Mesenchymal stem cell (in vitro differentiated cells and primary cell): ENCODE measurements at regions not wholly inside any gene's neighbourhood (a gene's known extent, or its start where the extent isn't known, plus 50 kb on each side); places are given as distances from the start of the nearest gene placed in this dataset.

Experiments used
- DNase-seq: peaks from one replicate; pipeline ENCODE4 v3.0.0-alpha.2; 2013
- H2AFZ ChIP-seq: one replicate; pipeline ENCODE4 v1.6.1; 2013; ENCODE audit warnings: low read depth, mild to moderate bottlenecking, control low read depth, inconsistent platforms, low read length, moderate library complexity
- H2AK5ac ChIP-seq: 2 replicates; pipeline ENCODE4 v1.6.1; 2013; ENCODE audit warnings: low read length, moderate library complexity, mild to moderate bottlenecking, inconsistent platforms; ENCODE audit not compliant: severe bottlenecking
- H2BK120ac ChIP-seq: one replicate; pipeline ENCODE4 v1.6.1; 2013; ENCODE audit warnings: low read depth, mild to moderate bottlenecking, inconsistent platforms, low read length, moderate library complexity
- H2BK12ac ChIP-seq, 2 experiments: one replicate each; pipeline ENCODE4 v1.6.1; 2013; ENCODE audit warnings: inconsistent platforms in 2 of 2, low read length in 2 of 2, mild to moderate bottlenecking in 2 of 2, moderate library complexity in 2 of 2, control low read depth in 1 of 2
- H2BK15ac ChIP-seq: one replicate; pipeline ENCODE4 v1.6.1; 2013; ENCODE audit warnings: mild to moderate bottlenecking, low read depth, inconsistent platforms; ENCODE audit not compliant: poor library complexity, severe bottlenecking
- H2BK5ac ChIP-seq: 2 replicates; pipeline ENCODE4 v1.6.1; 2013; ENCODE audit warnings: low read depth, mild to moderate bottlenecking, low read length, control low read depth, inconsistent platforms; ENCODE audit not compliant: poor library complexity, severe bottlenecking
- H3K14ac ChIP-seq, 2 experiments: one replicate each; pipeline ENCODE4 v1.6.1; 2013; ENCODE audit warnings: inconsistent platforms in 2 of 2, low read length in 2 of 2, control low read depth in 1 of 2, mild to moderate bottlenecking in 1 of 2, moderate library complexity in 1 of 2
- H3K18ac ChIP-seq, 2 experiments: one replicate each; pipeline ENCODE4 v1.6.1; 2013; ENCODE audit warnings: inconsistent platforms in 2 of 2, low read length in 2 of 2, control low read depth in 1 of 2, low read depth in 1 of 2, mild to moderate bottlenecking in 1 of 2
- H3K23ac ChIP-seq, 2 experiments: one replicate each; pipeline ENCODE4 v1.6.1; 2013; ENCODE audit warnings: inconsistent platforms in 2 of 2, low read length in 2 of 2, mild to moderate bottlenecking in 2 of 2, moderate library complexity in 2 of 2, control low read depth in 1 of 2
- H3K27ac ChIP-seq: 2 replicates; pipeline ENCODE4 v1.5.1; 2013; ENCODE audit warnings: mild to moderate bottlenecking, moderate library complexity, low read length, control low read depth, inconsistent platforms; ENCODE audit not compliant: poor library complexity, severe bottlenecking
- H3K27me3 ChIP-seq, 2 experiments: 2 replicates each; pipeline versions ENCODE4 v1.6.1 to v1.7.0; 2013; ENCODE audit warnings: low read length in 2 of 2, mild to moderate bottlenecking in 2 of 2, moderate library complexity in 2 of 2, control low read depth in 1 of 2, inconsistent platforms in 1 of 2; ENCODE audit not compliant: control insufficient read depth in 1 of 2, insufficient read depth in 1 of 2
- H3K36me3 ChIP-seq, 2 experiments: 2 replicates each; pipeline versions ENCODE4 v1.6.1 to v1.7.0; 2013; ENCODE audit warnings: low read length in 2 of 2, control low read depth in 1 of 2, inconsistent platforms in 1 of 2, low read depth in 1 of 2, mild to moderate bottlenecking in 1 of 2; ENCODE audit not compliant: insufficient read depth in 2 of 2, control insufficient read depth in 1 of 2
- H3K4ac ChIP-seq, 2 experiments: one replicate each; pipeline ENCODE4 v1.6.1; 2013; ENCODE audit warnings: inconsistent platforms in 2 of 2, low read length in 2 of 2, mild to moderate bottlenecking in 2 of 2, moderate library complexity in 2 of 2, control low read depth in 1 of 2, low read depth in 1 of 2
- H3K4me1 ChIP-seq: 2 replicates; pipeline ENCODE4 v1.6.1; 2013; ENCODE audit warnings: low read depth, low read length, control low read depth; ENCODE audit not compliant: control insufficient read depth, insufficient read depth
- H3K4me2 ChIP-seq: 2 replicates; pipeline ENCODE4 v1.6.1; 2013; ENCODE audit warnings: low read length, mild to moderate bottlenecking, inconsistent platforms; ENCODE audit not compliant: poor library complexity, severe bottlenecking
- H3K4me3 ChIP-seq, 2 experiments: 2 replicates each; pipeline versions ENCODE4 v1.5.1 to v1.7.0; 2013; ENCODE audit warnings: low read length in 2 of 2, mild to moderate bottlenecking in 2 of 2, control low read depth in 1 of 2, low read depth in 1 of 2; ENCODE audit not compliant: insufficient read depth in 1 of 2
- H3K79me1 ChIP-seq: replicated peaks from 2 replicates; pipeline ENCODE4 v1.6.1; 2013; ENCODE audit warnings: mild to moderate bottlenecking, control low read depth, low read length, inconsistent platforms; ENCODE audit not compliant: poor library complexity, severe bottlenecking
- H3K9ac ChIP-seq: 2 replicates; pipeline ENCODE4 v1.7.0; 2013; ENCODE audit warnings: mild to moderate bottlenecking, low read length, moderate library complexity
- H3K9me3 ChIP-seq: 2 replicates; pipeline ENCODE4 v1.7.0; 2013; ENCODE audit warnings: mild to moderate bottlenecking, low read length; ENCODE audit not compliant: control insufficient read depth
- H4K8ac ChIP-seq: one replicate; pipeline ENCODE4 v1.6.1; 2013; ENCODE audit warnings: inconsistent platforms, mild to moderate bottlenecking, low read length, moderate library complexity
- H4K91ac ChIP-seq: one replicate; pipeline ENCODE4 v1.6.1; 2013; ENCODE audit warnings: mild to moderate bottlenecking, low read length, inconsistent platforms
- WGBS: methylation state at CpG from one replicate; pipeline ENCODE4 v1.1.7; 2013; ENCODE audit warnings: mixed read lengths; 5-methylcytosine and 5-hydroxymethylcytosine counted together

GRCh38 chr1:3986686-3987218, 86.7 kb upstream of the C1orf174 start:
- Histone ChIP-seq H4K8ac (no peak overlapping the region), H3K79me1 (no peaks in the 10 kb centered on the region), H3K9ac (no peak overlapping the region), H3K14ac (no peak overlapping the region), H3K23ac (no peak overlapping the region), H4K91ac (no peak overlapping the region), H3K27ac (no peak overlapping the region), H3K9me3 (peaks cover 10% of the 10 kb centered on the region), H2AFZ (no peak overlapping the region), H3K4me3 (no peak overlapping the region), H3K4me2 (no peak overlapping the region), H2BK15ac (no peak overlapping the region), H2BK12ac (no peak overlapping the region), H3K4ac (no peak overlapping the region), H3K4me1 (no peaks in the 10 kb centered on the region), H2AK5ac (no peak overlapping the region), H2BK120ac (no peak overlapping the region), H3K36me3 (no peaks in the 10 kb centered on the region), H2BK5ac (no peak overlapping the region), H3K27me3 (no peaks in the 10 kb centered on the region), H3K18ac (no peak overlapping the region)
- 72% methylated on average over 13 of the region's 13 CpGs for WGBS
- no peak for DNase-seq

- H3K18ac ChIP-seq = no peak overlapping the region
- peaks cover 10% of the 10 kb centered on the region for H3K9me3 ChIP-seq
- no peak overlapping the region for H4K91ac ChIP-seq
- no peak overlapping the region for H2BK12ac ChIP-seq
- H3K4me3 ChIP-seq = no peak overlapping the region
- no peak overlapping the region for H2AFZ ChIP-seq
- H4K8ac ChIP-seq = no peak overlapping the region
- no peak overlapping the region for H3K27ac ChIP-seq
- H2BK5ac ChIP-seq = no peak overlapping the region
- no peak overlapping the region for H3K9ac ChIP-seq
- H2AK5ac ChIP-seq = no peak overlapping the region
- H3K79me1 ChIP-seq = no peaks in the 10 kb centered on the region
- no peaks in the 10 kb centered on the region for H3K27me3 ChIP-seq
- H3K23ac ChIP-seq = no peak overlapping the region
- no peak overlapping the region for H2BK15ac ChIP-seq
- DNase-seq = no peak
- no peak overlapping the region for H3K4me2 ChIP-seq
- no peaks in the 10 kb centered on the region for H3K4me1 ChIP-seq
- H3K36me3 ChIP-seq = no peaks in the 10 kb centered on the region
- H3K4ac ChIP-seq = no peak overlapping the region
- no peak overlapping the region for H2BK120ac ChIP-seq
- no peak overlapping the region for H3K14ac ChIP-seq
- WGBS = no CpG with 5 or more reads among the region's 2 CpGs
Measured at GRCh38 chr1:3987669-3988235, 87.7 kb upstream of the C1orf174 start.

GRCh38 chr1:3988431-3988830, 88.4 kb upstream of the C1orf174 start:
- 83% methylated on average over 7 of the region's 7 CpGs for WGBS

GRCh38 chr1:3989465-3989864, 89.4 kb upstream of the C1orf174 start:
- WGBS = 90% methylated on average over 2 of the region's 2 CpGs
- peaks cover 10% of the 10 kb centered on the region for H3K9me3 ChIP-seq
- no peaks in the 10 kb centered on the region for H3K36me3 ChIP-seq

More at GRCh38 chr1:3988431-3988830, 88.4 kb upstream of the C1orf174 start:
- no peak overlapping the region for H3K4ac ChIP-seq
- H3K4me1 ChIP-seq = no peaks in the 10 kb centered on the region
- H3K4me3 ChIP-seq = no peak overlapping the region
- H3K9me3 ChIP-seq = peaks cover 10% of the 10 kb centered on the region
- no peak overlapping the region for H4K8ac ChIP-seq
- no peak overlapping the region for H2BK12ac ChIP-seq
- no peak overlapping the region for H2AFZ ChIP-seq
- no peak overlapping the region for H3K14ac ChIP-seq
- no peak overlapping the region for H2BK5ac ChIP-seq
- H3K4me2 ChIP-seq = no peak overlapping the region
- no peak overlapping the region for H4K91ac ChIP-seq
- no peak overlapping the region for H3K23ac ChIP-seq
- H3K18ac ChIP-seq = no peak overlapping the region
- H2BK15ac ChIP-seq = no peak overlapping the region
- DNase-seq = no peak
- no peaks in the 10 kb centered on the region for H3K79me1 ChIP-seq
- no peak overlapping the region for H3K27ac ChIP-seq
- no peak overlapping the region for H3K9ac ChIP-seq
- H2BK120ac ChIP-seq = no peak overlapping the region
- no peaks in the 10 kb centered on the region for H3K27me3 ChIP-seq
- no peak overlapping the region for H2AK5ac ChIP-seq
- H3K36me3 ChIP-seq = no peaks in the 10 kb centered on the region

More at GRCh38 chr1:3989465-3989864, 89.4 kb upstream of the C1orf174 start:
- Histone ChIP-seq H2AK5ac (no peak overlapping the region), H3K4ac (no peak overlapping the region), H3K79me1 (no peaks in the 10 kb centered on the region), H2BK5ac (no peak overlapping the region), H2BK12ac (no peak overlapping the region), H4K8ac (no peak overlapping the region), H2BK15ac (no peak overlapping the region), H3K23ac (no peak overlapping the region), H3K4me1 (no peaks in the 10 kb centered on the region), H3K4me3 (no peak overlapping the region), H2AFZ (no peak overlapping the region), H3K14ac (no peak overlapping the region), H3K18ac (no peak overlapping the region), H3K4me2 (no peak overlapping the region), H2BK120ac (no peak overlapping the region), H3K27me3 (no peaks in the 10 kb centered on the region), H3K9ac (no peak overlapping the region), H3K27ac (no peak overlapping the region), H4K91ac (no peak overlapping the region)
- DNase-seq = no peak
